Hepatocyte (in vitro differentiated cells): ENCODE measurements at regions not wholly inside any gene's neighbourhood (a gene's known extent, or its start where the extent isn't known, plus 50 kb on each side); places are given as distances from the start of the nearest gene placed in this dataset.

Experiments used
- EZH2phosphoT487 ChIP-seq: fragments of 200-600 bp; sonication (generic); IDR thresholded peaks from one replicate; pipeline ENCODE4 v1.6.1; 2018; ENCODE audit warnings: antibody characterized with exemption, mild to moderate bottlenecking, low read depth, moderate library complexity; ENCODE audit not compliant: unreplicated experiment, severe bottlenecking
- TF ChIP-seq, protein P1 (sequence below): fragments of 200-600 bp; sonication (generic); IDR thresholded peaks from 2 replicates; pipeline ENCODE4 v1.5.1; 2016; ENCODE audit warnings: antibody characterized with exemption, mild to moderate bottlenecking; ENCODE audit not compliant: poor library complexity

DNA sequence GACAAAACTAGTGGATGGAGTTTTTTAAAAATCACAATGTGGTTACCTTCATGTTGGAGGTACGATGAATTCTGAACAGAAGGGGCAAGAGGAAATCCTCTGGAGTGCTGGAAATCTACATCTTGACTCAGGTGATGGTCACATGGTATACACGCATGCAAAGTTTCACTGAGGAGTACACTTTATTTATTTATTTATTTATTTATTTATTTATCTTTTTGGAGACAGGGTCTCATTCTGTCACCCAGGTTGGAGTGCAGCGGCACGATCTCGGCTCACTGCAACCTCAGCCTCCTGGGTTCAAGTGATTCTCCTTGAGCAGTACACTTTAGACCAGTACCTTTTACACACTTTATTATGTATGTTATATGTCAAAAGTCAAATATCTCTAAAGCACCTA is 645.7 kb upstream of the DIPK2B start:
- TF ChIP-seq, protein P1, sequence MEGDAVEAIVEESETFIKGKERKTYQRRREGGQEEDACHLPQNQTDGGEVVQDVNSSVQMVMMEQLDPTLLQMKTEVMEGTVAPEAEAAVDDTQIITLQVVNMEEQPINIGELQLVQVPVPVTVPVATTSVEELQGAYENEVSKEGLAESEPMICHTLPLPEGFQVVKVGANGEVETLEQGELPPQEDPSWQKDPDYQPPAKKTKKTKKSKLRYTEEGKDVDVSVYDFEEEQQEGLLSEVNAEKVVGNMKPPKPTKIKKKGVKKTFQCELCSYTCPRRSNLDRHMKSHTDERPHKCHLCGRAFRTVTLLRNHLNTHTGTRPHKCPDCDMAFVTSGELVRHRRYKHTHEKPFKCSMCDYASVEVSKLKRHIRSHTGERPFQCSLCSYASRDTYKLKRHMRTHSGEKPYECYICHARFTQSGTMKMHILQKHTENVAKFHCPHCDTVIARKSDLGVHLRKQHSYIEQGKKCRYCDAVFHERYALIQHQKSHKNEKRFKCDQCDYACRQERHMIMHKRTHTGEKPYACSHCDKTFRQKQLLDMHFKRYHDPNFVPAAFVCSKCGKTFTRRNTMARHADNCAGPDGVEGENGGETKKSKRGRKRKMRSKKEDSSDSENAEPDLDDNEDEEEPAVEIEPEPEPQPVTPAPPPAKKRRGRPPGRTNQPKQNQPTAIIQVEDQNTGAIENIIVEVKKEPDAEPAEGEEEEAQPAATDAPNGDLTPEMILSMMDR: no peak
- no peak for TF ChIP-seq EZH2phosphoT487
